Right atrium auricular region (tissue), 2 donors: ENCODE measurements at regions not wholly inside any gene's neighbourhood (a gene's known extent, or its start where the extent isn't known, plus 50 kb on each side); places are given as distances from the start of the nearest gene placed in this dataset.

Experiments
- DNase-seq: peaks from one replicate; pipeline ENCODE4 v3.0.0-alpha.2; 2019; ENCODE audit warnings: low spot score
- H3K27ac ChIP-seq, 2 donors: fragments of 200-600 bp; sonication (generic); 1 replicate in 1 of 2; 2 replicates in 1 of 2; pipeline ENCODE4 v1.5.1; 2016 to 2019
- H3K27me3 ChIP-seq, 2 donors: fragments of 200-600 bp; sonication (generic); one replicate each; pipeline versions ENCODE4 v1.5.1 to v1.6.0; 2017 to 2019
- H3K36me3 ChIP-seq: fragments of 200-600 bp; sonication (generic); one replicate; pipeline ENCODE4 v1.5.1; 2016
- H3K4me1 ChIP-seq, 2 donors: fragments of 200-600 bp; sonication (generic); one replicate each; pipeline versions ENCODE4 v1.5.1 to v1.6.0; 2017 to 2019
- H3K4me3 ChIP-seq, 2 donors: fragments of 200-600 bp; sonication (generic); 1 replicate in 1 of 2; 2 replicates in 1 of 2; pipeline ENCODE4 v1.5.1; 2017 to 2019; ENCODE audit warnings: mild to moderate bottlenecking in 1 of 2, moderate library complexity in 1 of 2
- H3K9me3 ChIP-seq, 2 donors: fragments of 200-600 bp; sonication (generic); one replicate each; pipeline ENCODE4 v1.5.1; 2019
- TF ChIP-seq, protein P1 (sequence below), 2 donors: fragments of 200-600 bp; sonication (generic); IDR thresholded peaks; one replicate each; pipeline ENCODE4 v1.5.1; 2019; ENCODE audit warnings: antibody characterized with exemption in 2 of 2

DNA sequence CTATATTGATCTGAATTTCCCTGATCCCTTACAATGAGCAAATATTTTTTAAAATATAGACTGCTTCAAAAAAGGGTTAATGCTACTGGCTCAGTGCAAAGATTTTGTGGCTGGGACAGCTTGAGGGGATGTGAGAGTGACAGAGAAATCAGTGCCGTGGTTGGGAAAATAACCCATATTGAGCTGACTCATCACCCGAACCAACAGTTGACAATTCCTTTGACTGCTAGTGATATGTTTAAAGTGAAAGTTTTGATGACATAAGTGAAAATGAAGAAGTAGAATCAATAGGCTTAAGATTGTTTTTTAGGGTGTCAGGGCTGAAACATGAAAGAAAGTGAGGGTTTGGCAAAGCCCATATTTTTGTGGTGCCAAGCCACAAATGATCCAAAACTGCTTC, 257.1 kb upstream of the TENM4 start:
- no peak for DNase-seq
- H3K27me3 ChIP-seq, result no peaks in the 10 kb centered on the region
- no peak overlapping the region for H3K27ac ChIP-seq
- H3K9me3 ChIP-seq, result peaks cover 4 to 20% of the 10 kb centered on the region in 2 donors
- no peaks in the 10 kb centered on the region for H3K4me1 ChIP-seq
- TF ChIP-seq, protein P1, sequence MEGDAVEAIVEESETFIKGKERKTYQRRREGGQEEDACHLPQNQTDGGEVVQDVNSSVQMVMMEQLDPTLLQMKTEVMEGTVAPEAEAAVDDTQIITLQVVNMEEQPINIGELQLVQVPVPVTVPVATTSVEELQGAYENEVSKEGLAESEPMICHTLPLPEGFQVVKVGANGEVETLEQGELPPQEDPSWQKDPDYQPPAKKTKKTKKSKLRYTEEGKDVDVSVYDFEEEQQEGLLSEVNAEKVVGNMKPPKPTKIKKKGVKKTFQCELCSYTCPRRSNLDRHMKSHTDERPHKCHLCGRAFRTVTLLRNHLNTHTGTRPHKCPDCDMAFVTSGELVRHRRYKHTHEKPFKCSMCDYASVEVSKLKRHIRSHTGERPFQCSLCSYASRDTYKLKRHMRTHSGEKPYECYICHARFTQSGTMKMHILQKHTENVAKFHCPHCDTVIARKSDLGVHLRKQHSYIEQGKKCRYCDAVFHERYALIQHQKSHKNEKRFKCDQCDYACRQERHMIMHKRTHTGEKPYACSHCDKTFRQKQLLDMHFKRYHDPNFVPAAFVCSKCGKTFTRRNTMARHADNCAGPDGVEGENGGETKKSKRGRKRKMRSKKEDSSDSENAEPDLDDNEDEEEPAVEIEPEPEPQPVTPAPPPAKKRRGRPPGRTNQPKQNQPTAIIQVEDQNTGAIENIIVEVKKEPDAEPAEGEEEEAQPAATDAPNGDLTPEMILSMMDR (IDR thresholded peaks at IDR 0.05), result no peak
- H3K36me3 ChIP-seq, result no peaks in the 10 kb centered on the region
- H3K4me3 ChIP-seq, result no peak overlapping the region

DNA sequence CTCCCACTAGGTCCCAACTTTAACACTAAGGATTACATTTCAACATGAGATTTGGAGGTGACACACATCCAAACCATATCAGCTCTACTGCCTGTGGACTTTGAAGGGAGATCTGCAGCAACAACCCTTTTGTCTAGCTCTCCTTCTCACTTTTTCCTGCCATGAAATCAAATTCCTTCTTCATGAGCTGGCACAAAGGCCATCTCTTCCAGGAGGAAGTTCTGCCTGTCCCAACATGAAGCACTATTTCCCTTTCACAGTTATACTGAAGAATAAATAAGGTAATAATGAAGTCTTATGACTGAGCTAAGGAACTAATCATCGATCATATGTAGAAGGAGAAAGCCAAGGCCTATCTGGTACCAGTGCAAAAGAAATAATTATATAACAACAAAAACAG, 253.5 kb upstream of the TENM4 start:
- DNase-seq, result no peak
- no peaks in the 10 kb centered on the region for H3K27me3 ChIP-seq
- no peaks in the 10 kb centered on the region for H3K9me3 ChIP-seq
- no peaks in the 10 kb centered on the region for H3K36me3 ChIP-seq
- H3K27ac ChIP-seq, result no peak overlapping the region
- no peaks in the 10 kb centered on the region for H3K4me1 ChIP-seq
- H3K4me3 ChIP-seq, result no peak overlapping the region
- TF ChIP-seq, protein P1 (IDR thresholded peaks at IDR 0.05), result no peak

DNA sequence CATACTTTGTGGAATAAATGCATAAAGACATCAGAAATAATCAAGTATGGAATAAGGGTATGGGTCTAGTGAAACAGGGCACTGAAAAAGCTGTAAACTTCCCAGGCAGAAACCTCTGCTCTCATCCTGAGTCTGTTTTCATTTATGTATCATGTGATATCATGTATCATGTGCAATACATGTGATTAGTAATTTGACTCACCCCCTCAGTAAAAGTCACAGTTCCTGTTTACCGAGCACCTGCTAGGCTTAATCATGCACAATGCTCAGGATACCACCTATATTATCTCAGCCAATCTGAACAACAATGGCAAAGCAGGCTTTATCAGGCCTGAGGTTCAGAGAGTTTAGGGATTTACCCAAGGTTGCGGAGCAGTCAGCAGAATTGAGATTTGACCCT, 250.6 kb upstream of the TENM4 start:
- Histone ChIP-seq H3K9me3 (no peaks in the 10 kb centered on the region), H3K4me1 (no peaks in the 10 kb centered on the region), H3K27ac (no peak overlapping the region), H3K4me3 (no peak overlapping the region), H3K36me3 (no peaks in the 10 kb centered on the region), H3K27me3 (no peaks in the 10 kb centered on the region)
- TF ChIP-seq, protein P1 (IDR thresholded peaks at IDR 0.05), result no peak
- no peak for DNase-seq

DNA sequence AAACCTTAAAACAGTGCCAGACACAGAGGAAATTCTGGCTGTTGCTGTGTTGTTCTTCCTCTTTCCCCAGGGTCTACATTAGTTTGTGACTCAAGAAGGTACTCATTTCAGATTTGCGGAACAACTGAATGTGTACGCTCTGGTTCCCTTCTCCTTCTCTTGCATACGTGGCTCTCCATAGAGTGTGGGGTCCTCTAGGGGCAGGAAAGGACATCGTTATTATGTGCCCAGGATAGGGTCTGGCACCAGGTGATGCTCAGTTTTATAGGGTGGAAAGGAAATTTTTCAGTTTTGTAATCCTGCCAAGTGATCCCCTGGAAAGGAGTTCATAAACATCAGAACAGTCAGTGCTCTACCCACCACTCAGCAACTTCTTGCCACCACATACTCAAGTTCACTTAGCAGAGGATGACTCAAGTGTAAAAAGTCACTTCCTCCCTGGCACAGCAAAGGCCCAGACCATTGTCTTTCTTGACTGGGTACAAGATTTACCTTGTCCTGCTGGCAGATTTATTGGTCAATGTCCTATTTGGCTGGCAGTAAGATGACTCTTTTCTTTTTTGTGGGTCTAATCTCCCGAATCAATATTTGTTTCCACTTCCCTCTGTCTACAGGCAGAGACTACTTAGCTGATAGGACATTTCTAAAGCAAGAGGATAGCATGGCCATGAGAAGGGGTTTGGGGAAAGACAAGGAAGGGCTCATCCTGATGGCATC, 246.0 kb upstream of the TENM4 start:
- no peak for DNase-seq
- no peak overlapping the region for H3K4me3 ChIP-seq
- TF ChIP-seq, protein P1 (IDR thresholded peaks at IDR 0.05), result no peak
- H3K4me1 ChIP-seq, result no peaks in the 10 kb centered on the region
- no peaks in the 10 kb centered on the region for H3K36me3 ChIP-seq
- H3K27ac ChIP-seq, result no peak overlapping the region
- no peaks in the 10 kb centered on the region for H3K27me3 ChIP-seq
- H3K9me3 ChIP-seq, result no peaks in the 10 kb centered on the region

DNA sequence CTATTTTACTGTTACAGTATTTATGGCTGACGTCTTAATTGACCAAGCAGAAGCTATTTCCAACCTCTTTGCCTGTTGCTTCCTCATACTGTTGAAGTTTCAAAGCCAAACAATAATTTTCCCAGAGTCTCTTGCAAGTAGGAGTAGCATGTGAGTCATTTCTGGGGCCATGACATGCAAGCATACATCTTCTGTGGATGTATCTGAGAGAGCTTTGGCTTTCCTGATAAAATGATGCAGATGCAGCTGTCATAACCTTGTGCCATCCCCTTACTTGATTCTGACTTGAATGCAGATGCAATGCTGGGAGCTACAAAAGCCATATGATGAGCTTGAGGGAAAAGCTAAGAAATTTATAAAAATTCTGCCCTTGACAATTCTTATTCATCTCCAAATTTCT, 243.1 kb upstream of the TENM4 start:
- no peak overlapping the region for H3K27ac ChIP-seq
- no peaks in the 10 kb centered on the region for H3K4me1 ChIP-seq
- no peaks in the 10 kb centered on the region for H3K36me3 ChIP-seq
- TF ChIP-seq, protein P1 (IDR thresholded peaks at IDR 0.05), result no peak
- no peak overlapping the region for H3K4me3 ChIP-seq
- no peaks in the 10 kb centered on the region for H3K27me3 ChIP-seq
- DNase-seq, result no peak
- no peaks in the 10 kb centered on the region for H3K9me3 ChIP-seq
